Lower lobe of right lung (tissue), 2 donors: ENCODE measurements at regions not wholly inside any gene's neighbourhood (a gene's known extent, or its start where the extent isn't known, plus 50 kb on each side); places are given as distances from the start of the nearest gene placed in this dataset.

Source experiments
- ATAC-seq, 2 donors: fragments of 200-7000 bp; cut with Tn5 transposase; one replicate each; pipeline ENCODE4 v1.9.1; 2020 to 2022; ENCODE audit warnings: mild to moderate bottlenecking in 2 of 2, moderate library complexity in 2 of 2
- DNase-seq: peaks from one replicate; pipeline ENCODE4 v3.0.0-alpha.2; 2020
- H3K27ac ChIP-seq: fragments of 200-600 bp; one replicate; pipeline ENCODE4 v1.8.0; 2022
- H3K27me3 ChIP-seq: fragments of 200-600 bp; one replicate; pipeline ENCODE4 v1.8.0; 2022; ENCODE audit warnings: low read depth
- H3K36me3 ChIP-seq: fragments of 200-600 bp; one replicate; pipeline ENCODE4 v1.8.0; 2022; ENCODE audit warnings: mild to moderate bottlenecking
- H3K4me1 ChIP-seq: fragments of 200-600 bp; one replicate; pipeline ENCODE4 v1.8.0; 2022
- H3K4me3 ChIP-seq: fragments of 200-600 bp; one replicate; pipeline ENCODE4 v1.8.0; 2022; ENCODE audit warnings: mild to moderate bottlenecking
- H3K9me3 ChIP-seq: fragments of 200-600 bp; one replicate; pipeline ENCODE4 v1.8.0; 2022
- CTCF ChIP-seq: fragments of 200-600 bp; IDR thresholded peaks from one replicate; pipeline ENCODE4 v1.8.0; 2022; ENCODE audit warnings: antibody characterized with exemption, mild to moderate bottlenecking
- intact Hi-C: fragments of 100-400 bp; cut with DNase I; formaldehyde crosslinking; loops from one replicate; pipeline ENCODE4 v1.11.0; 2022
- donor health status: DM: no; HTN: yes; CAD: no; lungs with severe emphysema.

DNA sequence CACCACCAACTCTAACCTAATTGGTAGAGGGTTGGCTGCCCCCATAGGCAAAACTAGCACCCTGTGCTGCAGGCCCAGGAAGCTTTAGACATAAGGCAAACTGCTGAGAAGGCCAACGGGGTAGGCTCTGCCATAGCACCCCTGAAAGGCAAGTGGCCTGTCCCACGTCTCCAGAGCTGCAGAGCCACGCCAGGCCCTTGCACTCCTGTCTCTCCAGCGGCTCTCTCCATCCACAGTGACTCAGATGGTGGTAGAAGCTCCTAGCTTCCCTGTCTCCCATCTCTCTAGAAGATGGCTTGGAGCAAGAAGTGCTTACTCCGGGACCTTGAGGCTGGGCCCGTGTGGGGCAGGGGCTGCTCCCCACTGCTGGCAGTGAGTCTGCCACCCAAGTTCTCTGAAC, 310.6 kb upstream of the ZMIZ1 start:
- DNase-seq: no peak
- no peak for ATAC-seq
- Histone ChIP-seq H3K4me3 (no peak overlapping the region), H3K4me1 (peaks cover 19% of the 10 kb centered on the region), H3K9me3 (no peaks in the 10 kb centered on the region), H3K36me3 (no peaks in the 10 kb centered on the region), H3K27ac (no peak overlapping the region), H3K27me3 (no peaks in the 10 kb centered on the region)
- intact Hi-C loops: no loop called here
- TF ChIP-seq CTCF: no peak

DNA sequence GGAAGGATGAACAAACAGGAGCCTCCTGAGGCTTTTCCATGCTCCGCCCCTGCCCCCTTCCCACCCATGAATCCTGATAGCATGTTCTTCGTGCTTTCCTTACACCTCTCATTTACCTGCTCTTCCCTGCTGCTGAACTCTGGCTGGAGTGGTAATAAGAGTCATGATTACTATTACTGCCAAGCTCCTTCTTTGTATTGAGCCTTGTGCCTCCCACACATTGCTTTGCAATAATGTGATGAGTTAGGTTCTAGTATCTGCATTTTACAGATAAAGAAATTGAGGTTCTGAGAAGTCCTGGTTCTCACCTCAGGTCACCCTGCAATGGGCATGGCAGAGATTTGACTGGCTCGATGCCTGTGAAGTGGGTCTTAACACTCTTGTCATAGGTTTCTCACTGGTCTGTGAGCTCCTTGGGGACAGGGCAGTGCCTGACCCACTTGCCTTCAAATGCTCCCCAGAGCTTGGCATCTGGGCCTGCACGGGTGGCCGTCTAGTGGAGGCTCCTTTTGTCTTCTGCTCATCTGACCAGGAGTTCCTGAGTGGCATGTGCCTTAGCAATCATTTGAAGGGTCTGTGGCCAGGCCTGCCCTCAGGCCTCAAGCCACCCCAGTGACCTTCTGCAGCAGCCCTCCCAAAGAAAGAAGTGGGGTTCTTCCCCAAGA, 309.2 kb upstream of the ZMIZ1 start:
- ATAC-seq: no peak
- Histone ChIP-seq H3K27ac (no peak overlapping the region), H3K9me3 (no peaks in the 10 kb centered on the region), H3K4me3 (no peak overlapping the region), H3K27me3 (no peaks in the 10 kb centered on the region), H3K4me1 (peaks cover 31% of the 10 kb centered on the region), H3K36me3 (no peaks in the 10 kb centered on the region)
- DNase-seq: no peak
- no peak for TF ChIP-seq CTCF
- intact Hi-C loops: no loop called here

GRCh38 chr10:78760463-78761310, 308.1 kb upstream of the ZMIZ1 start:
- no peak for DNase-seq
- no peak for TF ChIP-seq CTCF
- no peak for ATAC-seq
- Histone ChIP-seq H3K36me3 (no peaks in the 10 kb centered on the region), H3K27ac (no peak overlapping the region), H3K4me1 (peaks cover 31% of the 10 kb centered on the region), H3K27me3 (no peaks in the 10 kb centered on the region), H3K9me3 (no peaks in the 10 kb centered on the region), H3K4me3 (no peak overlapping the region)
- intact Hi-C loops: no loop called here

- H3K4me3 ChIP-seq: no peak overlapping the region
- DNase-seq: no peak
- no peak for TF ChIP-seq CTCF
- H3K4me1 ChIP-seq: peaks cover 26% of the 10 kb centered on the region
- no peak overlapping the region for H3K27ac ChIP-seq
- intact Hi-C loops: no loop called here
- H3K9me3 ChIP-seq: no peaks in the 10 kb centered on the region
- H3K36me3 ChIP-seq: no peaks in the 10 kb centered on the region
- ATAC-seq: no peak
- no peaks in the 10 kb centered on the region for H3K27me3 ChIP-seq
These were observed 307.4 kb upstream of the ZMIZ1 start for GRCh38 chr10:78761311-78761781.

DNA sequence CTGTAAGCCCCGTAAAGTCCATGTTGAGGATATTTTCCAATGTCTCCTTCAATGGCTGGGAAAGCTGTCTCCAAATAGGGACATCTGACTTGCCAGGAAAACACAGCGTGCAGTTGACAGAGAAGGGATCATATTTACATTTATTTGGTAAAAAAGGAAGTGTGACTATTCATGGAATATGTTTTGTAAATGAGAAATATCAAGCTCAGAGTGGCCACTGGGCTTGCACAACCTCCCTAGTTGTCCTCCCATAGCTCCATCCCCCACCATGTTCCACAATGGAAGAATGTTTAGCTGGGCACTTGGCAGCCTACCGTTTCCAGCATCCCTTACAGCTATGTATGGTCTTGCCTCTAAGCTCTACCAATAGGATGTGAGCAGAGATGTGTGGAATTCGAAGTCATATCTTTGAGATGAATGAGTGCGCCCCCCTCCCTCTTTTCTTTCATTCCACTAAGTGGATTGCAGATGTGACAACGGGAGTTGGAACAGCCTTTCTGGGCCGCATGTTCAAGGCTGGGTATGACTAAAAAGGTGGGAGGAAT, 306.6 kb upstream of the ZMIZ1 start:
- ATAC-seq (no peak), DNase-seq (no peak)
- no peaks in the 10 kb centered on the region for H3K9me3 ChIP-seq
- H3K36me3 ChIP-seq: no peaks in the 10 kb centered on the region
- TF ChIP-seq CTCF: no peak
- H3K27ac ChIP-seq: no peak overlapping the region
- H3K27me3 ChIP-seq: no peaks in the 10 kb centered on the region
- H3K4me1 ChIP-seq: peaks cover 18% of the 10 kb centered on the region
- intact Hi-C loops: no loop called here
- H3K4me3 ChIP-seq: no peak overlapping the region
